22Rv1 (cell line): ENCODE measurements at regions not wholly inside any gene's neighbourhood (a gene's known extent, or its start where the extent isn't known, plus 50 kb on each side); places are given as distances from the start of the nearest gene placed in this dataset.

Source experiments
- H3K27ac ChIP-seq: fragments of 450-650 bp; 2 replicates; pipeline ENCODE4 v1.5.1; 2017
- CTCF ChIP-seq: fragments of 450-650 bp; IDR thresholded peaks from 2 replicates; pipeline ENCODE4 v1.5.1; 2017; ENCODE audit warnings: mild to moderate bottlenecking
- ZFX ChIP-seq: fragments of 450-650 bp; IDR thresholded peaks from 2 replicates; pipeline ENCODE4 v1.6.1; 2017; ENCODE audit warnings: antibody characterized with exemption, borderline replicate concordance

- H3K27ac ChIP-seq, result no peak overlapping the region
- no peak for TF ChIP-seq CTCF
- no peak for TF ChIP-seq ZFX
Measured at GRCh38 chr4:67133162-67133561, 412.1 kb downstream of the CENPC start.

GRCh38 chr4:67131224-67131623 is 414.1 kb downstream of the CENPC start:
- no peak overlapping the region for H3K27ac ChIP-seq
- TF ChIP-seq CTCF, result no peak
- TF ChIP-seq ZFX, result no peak

- no peak overlapping the region for H3K27ac ChIP-seq
- TF ChIP-seq CTCF (no peak), ZFX (no peak)
Measured at GRCh38 chr4:67130411-67130810, 414.9 kb downstream of the CENPC start.

GRCh38 chr4:67126570-67126969 is 418.7 kb downstream of the CENPC start:
- TF ChIP-seq CTCF, result no peak
- no peak for TF ChIP-seq ZFX
- no peak overlapping the region for H3K27ac ChIP-seq

DNA sequence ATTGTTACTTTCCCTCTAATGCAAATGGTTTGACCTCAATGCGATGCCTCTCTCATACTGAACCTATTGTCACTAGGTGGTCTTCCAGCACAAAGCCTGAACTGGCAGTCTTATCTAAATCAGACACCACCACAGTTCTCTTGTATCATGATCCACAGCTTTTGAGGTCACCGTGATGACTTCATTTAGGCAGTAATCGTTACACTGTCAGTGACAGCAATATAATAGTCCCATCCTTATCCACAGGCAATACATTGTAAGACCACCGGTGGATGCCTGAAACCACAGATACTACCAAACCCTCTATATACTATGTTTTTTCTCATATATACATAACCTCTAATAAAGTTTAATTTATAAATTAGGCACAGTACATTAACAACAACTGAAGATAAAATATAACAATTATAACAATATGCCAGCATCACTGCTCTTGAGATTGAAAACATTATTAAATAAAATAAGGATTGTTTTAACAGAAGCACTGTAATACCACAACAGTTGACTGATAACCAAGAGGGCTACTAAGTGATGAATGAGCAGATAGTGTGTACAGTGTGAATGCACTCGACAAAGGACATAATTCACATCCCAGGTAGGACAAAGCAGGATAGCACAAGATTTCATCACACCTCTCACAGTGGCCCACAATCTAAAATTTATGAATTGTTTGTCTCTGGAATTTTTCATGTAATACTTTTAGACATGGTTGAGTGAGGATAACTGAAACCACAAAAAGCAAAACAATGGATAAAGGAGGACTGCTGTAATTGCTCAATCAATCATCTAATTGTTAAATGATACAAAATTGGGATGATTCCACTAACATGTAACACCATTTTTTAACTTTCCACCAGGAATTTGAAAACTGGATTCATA is 419.4 kb downstream of the CENPC start:
- no peak for TF ChIP-seq ZFX
- TF ChIP-seq CTCF, result no peak

GRCh38 chr4:67124716-67125115 is 420.6 kb downstream of the CENPC start:
- no peak overlapping the region for H3K27ac ChIP-seq
- TF ChIP-seq CTCF, result no peak
- TF ChIP-seq ZFX, result no peak

More for the DNA sequence above, 419.4 kb downstream of the CENPC start:
- H3K27ac ChIP-seq, result no peak overlapping the region

DNA sequence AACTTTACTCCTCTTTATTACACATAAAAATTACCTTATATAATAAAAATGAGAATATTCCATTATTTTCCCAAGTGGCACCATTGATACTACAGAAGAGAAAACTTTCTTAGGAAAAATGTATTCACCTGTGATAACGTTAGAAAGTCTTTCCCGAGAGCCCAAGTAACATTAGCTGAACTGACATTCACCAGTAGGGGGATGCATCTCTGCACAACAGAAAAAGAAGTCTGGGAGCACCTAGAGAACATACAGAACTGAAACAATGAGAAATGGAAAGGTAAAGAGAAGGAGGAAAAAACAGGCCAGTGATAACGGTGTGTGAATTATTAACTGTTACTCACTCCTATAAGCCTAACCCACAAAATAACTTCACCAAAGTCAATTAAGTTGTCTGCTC is 423.3 kb downstream of the CENPC start:
- no peak overlapping the region for H3K27ac ChIP-seq
- TF ChIP-seq ZFX (no peak), CTCF (peak; percentile 57)
